Testis (tissue), 2 donors: ENCODE measurements at regions not wholly inside any gene's neighbourhood (a gene's known extent, or its start where the extent isn't known, plus 50 kb on each side); places are given as distances from the start of the nearest gene placed in this dataset.
A peak's percentile ranks its signal among the peaks of the same experiment; 100 is the strongest.
"Not testable (repeated sequence)": the region's sequence is repeated elsewhere in the genome, so short reads cannot be mapped to it uniquely, and the experiment has no call there.

Source experiments
- DNase-seq: peaks from one replicate; pipeline ENCODE4 v3.0.0-alpha.2; 2019
- H3K27ac ChIP-seq, 2 donors: fragments of 200-600 bp; sonication (generic); one replicate each; pipeline ENCODE4 v1.5.1; 2019
- H3K27me3 ChIP-seq: fragments of 200-600 bp; sonication (generic); one replicate; pipeline ENCODE4 v1.5.1; 2019
- H3K36me3 ChIP-seq: fragments of 200-600 bp; sonication (generic); one replicate; pipeline ENCODE4 v1.5.1; 2017; ENCODE audit warnings: low read depth; ENCODE audit errors: missing control alignments
- H3K4me1 ChIP-seq: fragments of 200-600 bp; sonication (generic); one replicate; pipeline ENCODE4 v1.5.1; 2019
- H3K4me3 ChIP-seq, 2 donors: fragments of 200-600 bp; sonication (generic); one replicate each; pipeline ENCODE4 v1.5.1; 2017 to 2019
- H3K9me3 ChIP-seq: fragments of 200-600 bp; sonication (generic); one replicate; pipeline ENCODE4 v1.5.1; 2017
- CTCF ChIP-seq, 3 experiments: fragments of 450-650 bp in 2 of 3; fragments of 200-600 bp in 1 of 3; sonication (generic) in 1 of 3; IDR thresholded peaks; one replicate each; pipeline ENCODE4 v1.5.1; 2016 to 2019; ENCODE audit warnings: antibody characterized with exemption in 3 of 3, mild to moderate bottlenecking in 2 of 3, moderate library complexity in 1 of 3
- POLR2A ChIP-seq: fragments of 450-650 bp; IDR thresholded peaks from one replicate; pipeline ENCODE4 v1.6.1; 2017; ENCODE audit warnings: antibody characterized with exemption, mild to moderate bottlenecking, moderate library complexity
- WGBS, 2 donors: methylation state at CpG; one replicate each; pipeline ENCODE4 v1.1.5; 2018; 5-methylcytosine and 5-hydroxymethylcytosine counted together
- intact Hi-C: fragments of 100-400 bp; cut with DNase I; formaldehyde crosslinking; loops from one replicate; pipeline ENCODE4 v1.15.1; 2023; ENCODE audit warnings: low total_unique reads

- H3K4me3 ChIP-seq = no peak overlapping the region
- intact Hi-C loops = no loop called here
- no peak overlapping the region for H3K27ac ChIP-seq
- no peaks in the 10 kb centered on the region for H3K27me3 ChIP-seq
- DNase-seq = no peak
- H3K4me1 ChIP-seq = no peaks in the 10 kb centered on the region
- no peaks in the 10 kb centered on the region for H3K9me3 ChIP-seq
- H3K36me3 ChIP-seq = no peaks in the 10 kb centered on the region
- TF ChIP-seq POLR2A (no peak), CTCF (IDR thresholded peaks at IDR 0.05) (peak in 1 of 3 experiments; percentile 13)
- 86 to 90% methylated on average over 4 of the region's 4 CpGs for WGBS, 2 donors
Measured at GRCh38 chr17:54666559-54666958, 234.1 kb upstream of the TOM1L1 start.

- TF ChIP-seq CTCF (IDR thresholded peaks at IDR 0.05) (no peak), POLR2A (no peak)
- Histone ChIP-seq H3K27me3 (no peaks in the 10 kb centered on the region), H3K4me3 (no peak overlapping the region), H3K9me3 (no peaks in the 10 kb centered on the region), H3K4me1 (no peaks in the 10 kb centered on the region), H3K27ac (no peak overlapping the region), H3K36me3 (no peaks in the 10 kb centered on the region)
- intact Hi-C loops = no loop called here
- DNase-seq = no peak
Measured at GRCh38 chr17:54678158-54678557, 222.5 kb upstream of the TOM1L1 start.

GRCh38 chr17:54680410-54680809 lies 220.2 kb upstream of the TOM1L1 start:
- 51 to 83% methylated on average over 9 of the region's 9 CpGs for WGBS, 2 donors
- no peaks in the 10 kb centered on the region for H3K27me3 ChIP-seq
- intact Hi-C loops = no loop called here

GRCh38 chr17:54694287-54694887 lies 206.3 kb upstream of the TOM1L1 start:
- Histone ChIP-seq H3K4me3 (no peak overlapping the region), H3K9me3 (no peaks in the 10 kb centered on the region), H3K27me3 (no peaks in the 10 kb centered on the region), H3K27ac (no peak overlapping the region), H3K4me1 (no peaks in the 10 kb centered on the region), H3K36me3 (no peaks in the 10 kb centered on the region)
- WGBS, 2 donors = 93 to 94% methylated on average over 2 of the region's 2 CpGs
- intact Hi-C loops = no loop called here
- no peak for DNase-seq
- TF ChIP-seq CTCF (IDR thresholded peaks at IDR 0.05) = no peak
- TF ChIP-seq POLR2A = no peak

More at GRCh38 chr17:54680410-54680809, 220.2 kb upstream of the TOM1L1 start:
- Histone ChIP-seq H3K9me3 (no peaks in the 10 kb centered on the region), H3K4me1 (no peaks in the 10 kb centered on the region), H3K27ac (no peak overlapping the region), H3K4me3 (no peak overlapping the region), H3K36me3 (no peaks in the 10 kb centered on the region)
- no peak for TF ChIP-seq CTCF (IDR thresholded peaks at IDR 0.05)
- no peak for TF ChIP-seq POLR2A
- DNase-seq = no peak

GRCh38 chr17:54712798-54713197 lies 187.9 kb upstream of the TOM1L1 start:
- H3K9me3 ChIP-seq, H3K4me1 ChIP-seq, intact Hi-C loops, H3K36me3 ChIP-seq, H3K27ac ChIP-seq, H3K4me3 ChIP-seq, H3K27me3 ChIP-seq: not testable (repeated sequence)
- peak; percentile 40 for DNase-seq
- WGBS, 2 donors = 41 to 46% methylated on average over 4 of the region's 4 CpGs
